Epithelial cell of proximal tubule (primary cell): ENCODE measurements at regions not wholly inside any gene's neighbourhood (a gene's known extent, or its start where the extent isn't known, plus 50 kb on each side); places are given as distances from the start of the nearest gene placed in this dataset.

Experiments
- DNase-seq: peaks from one replicate; pipeline ENCODE4 v3.0.0-alpha.2; 2011; ENCODE audit warnings: low read depth
- H3K4me3 ChIP-seq: 2 replicates; pipeline ENCODE4 v1.5.1; 2011; ENCODE audit warnings: low read depth, mild to moderate bottlenecking, low read length
- CTCF ChIP-seq: conservative IDR thresholded peaks from 2 replicates; pipeline ENCODE4 v1.5.1; 2012; ENCODE audit warnings: low read depth, mild to moderate bottlenecking, low read length

- H3K4me3 ChIP-seq, result no peak overlapping the region
- no peak for TF ChIP-seq CTCF
- DNase-seq, result no peak
Measured at GRCh38 chr11:81634483-81634882, 1099.2 kb downstream of the FAM181B start.

GRCh38 chr11:81602508-81602907 is 1131.2 kb downstream of the FAM181B start:
- no peak for DNase-seq
- H3K4me3 ChIP-seq, result no peak overlapping the region
- TF ChIP-seq CTCF, result no peak

- TF ChIP-seq CTCF, result no peak
- no peak overlapping the region for H3K4me3 ChIP-seq
- no peak for DNase-seq
Measured at GRCh38 chr11:81596704-81597103, 1137.0 kb downstream of the FAM181B start.

GRCh38 chr11:81585390-81585933 is 1148.2 kb downstream of the FAM181B start:
- no peak for TF ChIP-seq CTCF

GRCh38 chr11:81579339-81579738 is 1154.3 kb downstream of the FAM181B start:
- no peak for TF ChIP-seq CTCF
- H3K4me3 ChIP-seq, result no peak overlapping the region
- no peak for DNase-seq

More at GRCh38 chr11:81585390-81585933, 1148.2 kb downstream of the FAM181B start:
- no peak for DNase-seq
- no peak overlapping the region for H3K4me3 ChIP-seq

- H3K4me3 ChIP-seq, result no peak overlapping the region
- no peak for TF ChIP-seq CTCF
- DNase-seq, result no peak
Measured at GRCh38 chr11:81578571-81578970, 1155.1 kb downstream of the FAM181B start.

GRCh38 chr11:81574301-81574700 is 1159.4 kb downstream of the FAM181B start:
- no peak for TF ChIP-seq CTCF
- no peak for DNase-seq
- H3K4me3 ChIP-seq, result no peak overlapping the region
